ENCODE measurements at regions not wholly inside any gene's neighbourhood (a gene's known extent, or its start where the extent isn't known, plus 50 kb on each side); places are given as distances from the start of the nearest gene placed in this dataset.

- TF ChIP-seq CTCF (IDR thresholded peaks at IDR 0.05) (no peak), POLR2A (IDR thresholded peaks at IDR 0.05) (no peak)
These were observed 431.6 kb downstream of the RFC3 start for GRCh38 chr13:34249546-34250039.

Measured in Peyer's patch (tissue), 4 donors.